PFSK-1 (cell line): ENCODE measurements at regions not wholly inside any gene's neighbourhood (a gene's known extent, or its start where the extent isn't known, plus 50 kb on each side); places are given as distances from the start of the nearest gene placed in this dataset.

Source experiments
- FOXP2 ChIP-seq: optimal IDR thresholded peaks from 2 replicates; pipeline ENCODE3; 2011; ENCODE audit warnings: borderline replicate concordance, control low read depth, inconsistent platforms; ENCODE audit not compliant: insufficient read depth; ENCODE audit errors: extremely low read length, extremely low read depth
- POLR2AphosphoS5 ChIP-seq: IDR thresholded peaks from 2 replicates; pipeline ENCODE4 v1.6.1; 2012; ENCODE audit warnings: low read depth, mild to moderate bottlenecking, control low read depth, low read length, moderate library complexity
- TAF1 ChIP-seq: IDR thresholded peaks from 2 replicates; pipeline ENCODE4 v1.6.1; 2012; ENCODE audit warnings: low read length, control low read depth, borderline replicate concordance; ENCODE audit not compliant: insufficient read depth

- TF ChIP-seq POLR2AphosphoS5 (no peak), FOXP2 (no peak), TAF1 (no peak)
Observed at GRCh38 chr7:42545049-42545724, 308.2 kb upstream of the GLI3 start.
